Neural progenitor cell (in vitro differentiated cells): ENCODE measurements at regions not wholly inside any gene's neighbourhood (a gene's known extent, or its start where the extent isn't known, plus 50 kb on each side); places are given as distances from the start of the nearest gene placed in this dataset.

Experiments used
- DNase-seq: peaks from one replicate; pipeline ENCODE4 v3.0.0-alpha.2; 2016; ENCODE audit warnings: low spot score
- H2AFZ ChIP-seq: fragments of 200-600 bp; sonication (generic); replicated peaks from 2 replicates; pipeline ENCODE4 v1.6.1; 2016; ENCODE audit warnings: antibody characterized with exemption
- H3F3A ChIP-seq: fragments of 200-600 bp; sonication (generic); 2 replicates; pipeline ENCODE4 v1.6.1; 2016; ENCODE audit warnings: antibody characterized with exemption, low read depth
- H3K27ac ChIP-seq: fragments of 200-600 bp; sonication (generic); 2 replicates; pipeline ENCODE4 v1.5.1; 2016; ENCODE audit warnings: mild to moderate bottlenecking
- H3K27me3 ChIP-seq: fragments of 200-600 bp; sonication (generic); 2 replicates; pipeline ENCODE4 v1.6.1; 2016; ENCODE audit warnings: mild to moderate bottlenecking, moderate library complexity
- H3K36me3 ChIP-seq: fragments of 200-600 bp; sonication (generic); 2 replicates; pipeline ENCODE4 v1.5.1; 2016
- H3K4me1 ChIP-seq: fragments of 200-600 bp; sonication (generic); 2 replicates; pipeline ENCODE4 v1.6.1; 2016; ENCODE audit warnings: mixed run types
- H3K4me2 ChIP-seq: fragments of 200-600 bp; sonication (generic); 2 replicates; pipeline ENCODE4 v1.6.1; 2016
- H3K4me3 ChIP-seq: fragments of 200-600 bp; sonication (generic); 2 replicates; pipeline ENCODE4 v1.5.1; 2016
- H3K79me2 ChIP-seq: fragments of 200-600 bp; sonication (generic); 2 replicates; pipeline ENCODE4 v1.6.1; 2016; ENCODE audit warnings: low read depth
- H3K9ac ChIP-seq: fragments of 200-600 bp; sonication (generic); 2 replicates; pipeline ENCODE4 v1.6.1; 2016
- H3K9me3 ChIP-seq: fragments of 200-600 bp; sonication (generic); 2 replicates; pipeline ENCODE4 v1.5.1; 2016; ENCODE audit warnings: low read depth
- H4K20me1 ChIP-seq: fragments of 200-600 bp; sonication (generic); 2 replicates; pipeline ENCODE4 v1.6.1; 2016; ENCODE audit warnings: low read depth
- H3K27ac Mint-ChIP-seq: 3 replicates; pipeline ENCODE4 v1.8.0; 2021; ENCODE audit warnings: mixed read lengths
- H3K27me3 Mint-ChIP-seq: 2 replicates; pipeline ENCODE4 v1.8.0; 2022; ENCODE audit warnings: low read depth, mild to moderate bottlenecking, inconsistent platforms, moderate library complexity, mixed read lengths; ENCODE audit not compliant: insufficient read depth
- H3K36me3 Mint-ChIP-seq: 3 replicates; pipeline ENCODE4 v1.8.0; 2021; ENCODE audit warnings: mixed read lengths
- H3K4me1 Mint-ChIP-seq: 3 replicates; pipeline ENCODE4 v1.8.0; 2021; ENCODE audit warnings: mixed read lengths
- H3K4me3 Mint-ChIP-seq: 3 replicates; pipeline ENCODE4 v1.8.0; 2021; ENCODE audit warnings: mild to moderate bottlenecking, moderate library complexity, mixed read lengths
- H3K9me3 Mint-ChIP-seq: 3 replicates; pipeline ENCODE4 v1.8.0; 2020; ENCODE audit warnings: mixed read lengths
- EZH2 ChIP-seq: fragments of 200-600 bp; sonication (generic); IDR thresholded peaks from 2 replicates; pipeline ENCODE4 v1.6.1; 2017; ENCODE audit warnings: antibody characterized with exemption, mild to moderate bottlenecking, moderate library complexity
- EZH2phosphoT487 ChIP-seq: fragments of 200-600 bp; sonication (generic); IDR thresholded peaks from 2 replicates; pipeline ENCODE4 v1.6.1; 2017; ENCODE audit warnings: antibody characterized with exemption
- TF ChIP-seq, protein P1 (sequence below): fragments of 200-600 bp; sonication (generic); IDR thresholded peaks from 2 replicates; pipeline ENCODE4 v1.5.1; 2017; ENCODE audit warnings: antibody characterized with exemption, mild to moderate bottlenecking

DNA sequence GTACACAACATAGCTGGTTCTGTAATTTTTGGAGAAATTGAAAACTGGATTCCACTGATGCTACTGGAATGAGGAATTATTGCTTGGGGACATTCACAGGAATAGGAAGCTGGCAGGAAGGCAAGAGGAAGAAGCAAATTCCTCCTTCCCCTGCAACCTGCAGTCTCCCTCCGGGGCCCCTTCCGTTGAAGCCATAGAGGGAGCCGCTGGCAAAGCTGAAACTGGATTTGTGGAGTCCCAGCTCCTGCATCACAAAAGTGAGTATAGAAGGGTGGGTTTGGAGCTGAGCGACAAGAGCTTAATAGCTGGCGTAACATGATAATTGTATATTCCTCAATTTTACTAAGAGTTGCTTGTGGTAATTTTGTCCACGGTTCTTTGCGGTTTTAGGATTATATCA, 190.8 kb downstream of the ADRA2A start:
- no peaks in the 10 kb centered on the region for H3K27me3 ChIP-seq
- no peaks in the 10 kb centered on the region for H3K79me2 ChIP-seq
- H3K27me3 Mint-ChIP-seq = no peaks in the 10 kb centered on the region
- H3K4me2 ChIP-seq = no peak overlapping the region
- TF ChIP-seq, protein P1, sequence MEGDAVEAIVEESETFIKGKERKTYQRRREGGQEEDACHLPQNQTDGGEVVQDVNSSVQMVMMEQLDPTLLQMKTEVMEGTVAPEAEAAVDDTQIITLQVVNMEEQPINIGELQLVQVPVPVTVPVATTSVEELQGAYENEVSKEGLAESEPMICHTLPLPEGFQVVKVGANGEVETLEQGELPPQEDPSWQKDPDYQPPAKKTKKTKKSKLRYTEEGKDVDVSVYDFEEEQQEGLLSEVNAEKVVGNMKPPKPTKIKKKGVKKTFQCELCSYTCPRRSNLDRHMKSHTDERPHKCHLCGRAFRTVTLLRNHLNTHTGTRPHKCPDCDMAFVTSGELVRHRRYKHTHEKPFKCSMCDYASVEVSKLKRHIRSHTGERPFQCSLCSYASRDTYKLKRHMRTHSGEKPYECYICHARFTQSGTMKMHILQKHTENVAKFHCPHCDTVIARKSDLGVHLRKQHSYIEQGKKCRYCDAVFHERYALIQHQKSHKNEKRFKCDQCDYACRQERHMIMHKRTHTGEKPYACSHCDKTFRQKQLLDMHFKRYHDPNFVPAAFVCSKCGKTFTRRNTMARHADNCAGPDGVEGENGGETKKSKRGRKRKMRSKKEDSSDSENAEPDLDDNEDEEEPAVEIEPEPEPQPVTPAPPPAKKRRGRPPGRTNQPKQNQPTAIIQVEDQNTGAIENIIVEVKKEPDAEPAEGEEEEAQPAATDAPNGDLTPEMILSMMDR = no peak
- TF ChIP-seq EZH2 (no peak), EZH2phosphoT487 (no peak)
- no peak overlapping the region for H3K4me3 Mint-ChIP-seq
- H3K36me3 Mint-ChIP-seq = no peaks in the 10 kb centered on the region
- no peaks in the 10 kb centered on the region for H4K20me1 ChIP-seq
- H3K27ac Mint-ChIP-seq = no peak overlapping the region
- H3K4me1 Mint-ChIP-seq = no peaks in the 10 kb centered on the region
- H3K9me3 ChIP-seq = no peaks in the 10 kb centered on the region
- H3F3A ChIP-seq = no peaks in the 10 kb centered on the region
- no peak for DNase-seq
- no peak overlapping the region for H2AFZ ChIP-seq
- H3K4me3 ChIP-seq = no peak overlapping the region
- no peaks in the 10 kb centered on the region for H3K4me1 ChIP-seq
- peaks cover 6% of the 10 kb centered on the region for H3K9me3 Mint-ChIP-seq
- H3K36me3 ChIP-seq = no peaks in the 10 kb centered on the region
- H3K27ac ChIP-seq = no peak overlapping the region
- H3K9ac ChIP-seq = no peak overlapping the region

DNA sequence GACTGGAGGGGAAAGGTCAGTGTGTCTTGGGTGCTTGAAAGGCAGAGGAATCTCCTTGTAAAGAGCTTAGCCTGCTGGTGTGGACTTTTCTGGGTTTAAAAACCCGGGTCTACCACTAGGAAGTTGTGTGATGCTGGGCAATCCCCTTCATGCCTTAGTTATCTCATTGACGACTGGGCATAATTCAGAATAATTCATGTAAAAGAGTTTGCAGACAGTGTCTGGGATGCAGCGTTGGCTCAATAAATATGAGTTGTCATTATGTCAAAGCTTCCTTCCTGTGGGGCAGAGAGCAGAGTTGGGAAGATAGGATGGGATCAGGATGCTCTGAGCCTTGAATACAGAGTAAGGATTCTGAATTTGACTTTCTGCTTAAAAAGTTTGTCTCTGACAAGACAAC, 196.4 kb downstream of the ADRA2A start:
- Histone ChIP-seq H3K4me1 (no peaks in the 10 kb centered on the region), H3K4me3 (no peak overlapping the region), H3K9me3 (no peaks in the 10 kb centered on the region), H3F3A (no peaks in the 10 kb centered on the region), H2AFZ (no peak overlapping the region), H3K79me2 (no peaks in the 10 kb centered on the region), H3K27me3 (no peaks in the 10 kb centered on the region), H3K4me2 (no peak overlapping the region), H3K36me3 (no peaks in the 10 kb centered on the region), H4K20me1 (no peaks in the 10 kb centered on the region), H3K27ac (no peak overlapping the region), H3K9ac (no peak overlapping the region)
- no peak for DNase-seq
- H3K27me3 Mint-ChIP-seq = peaks cover 3% of the 10 kb centered on the region
- peaks cover 4% of the 10 kb centered on the region for H3K4me1 Mint-ChIP-seq
- H3K9me3 Mint-ChIP-seq = no peaks in the 10 kb centered on the region
- TF ChIP-seq EZH2phosphoT487 = no peak
- no peak for TF ChIP-seq EZH2
- TF ChIP-seq, protein P1 = no peak
- H3K4me3 Mint-ChIP-seq = no peak overlapping the region
- H3K36me3 Mint-ChIP-seq = no peaks in the 10 kb centered on the region
- no peak overlapping the region for H3K27ac Mint-ChIP-seq

DNA sequence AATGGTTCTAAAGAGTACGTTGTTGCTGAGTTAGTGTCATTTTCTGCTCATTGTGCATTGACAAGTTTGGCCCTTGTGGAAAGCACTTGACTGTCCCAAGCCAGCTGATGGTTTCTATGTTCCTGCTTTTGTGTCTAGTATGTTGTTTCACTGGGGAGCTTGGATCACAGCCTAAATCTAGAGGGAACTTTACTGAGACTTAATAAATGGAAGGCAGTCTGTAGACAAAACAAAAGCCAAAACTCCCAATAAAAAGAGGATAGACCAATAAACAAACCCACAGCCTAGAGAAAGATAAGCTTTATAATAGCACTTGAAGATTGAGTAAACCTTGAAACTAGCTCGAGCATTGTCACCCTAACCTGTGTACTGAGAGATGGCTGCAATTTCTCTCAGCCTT, 196.8 kb downstream of the ADRA2A start:
- Histone ChIP-seq H3K79me2 (no peaks in the 10 kb centered on the region), H3F3A (no peaks in the 10 kb centered on the region), H3K4me3 (no peak overlapping the region), H3K4me1 (no peaks in the 10 kb centered on the region), H4K20me1 (no peaks in the 10 kb centered on the region), H3K27ac (no peak overlapping the region), H3K4me2 (no peak overlapping the region), H3K9me3 (no peaks in the 10 kb centered on the region), H3K9ac (no peak overlapping the region), H3K36me3 (no peaks in the 10 kb centered on the region), H2AFZ (no peak overlapping the region), H3K27me3 (no peaks in the 10 kb centered on the region)
- no peaks in the 10 kb centered on the region for H3K36me3 Mint-ChIP-seq
- H3K9me3 Mint-ChIP-seq = peaks cover 2% of the 10 kb centered on the region
- H3K27ac Mint-ChIP-seq = no peak overlapping the region
- peaks cover 4% of the 10 kb centered on the region for H3K4me1 Mint-ChIP-seq
- no peak for TF ChIP-seq EZH2
- TF ChIP-seq, protein P1 = no peak
- no peak for TF ChIP-seq EZH2phosphoT487
- H3K27me3 Mint-ChIP-seq = peaks cover 6% of the 10 kb centered on the region
- no peak for DNase-seq
- H3K4me3 Mint-ChIP-seq = no peak overlapping the region

DNA sequence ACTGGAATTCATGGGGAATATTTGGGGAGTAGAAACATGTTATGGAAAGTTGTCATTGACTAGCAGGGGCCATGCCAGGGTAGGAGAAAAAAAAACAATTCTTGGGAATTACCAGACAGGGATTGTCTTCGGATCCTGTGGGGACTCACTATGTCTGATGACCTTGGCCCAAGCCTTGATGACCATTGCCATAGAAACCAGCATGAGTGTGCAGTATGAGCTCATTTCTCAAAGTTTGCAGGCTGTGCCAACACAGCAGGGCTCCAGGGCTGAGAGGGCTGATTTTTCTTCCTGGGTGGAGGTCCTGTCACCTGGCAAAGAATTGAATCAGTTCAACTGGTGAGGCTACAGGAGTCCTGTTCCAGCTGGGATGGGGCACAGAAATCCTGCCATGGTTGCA, 198.3 kb downstream of the ADRA2A start:
- Histone ChIP-seq H3K9me3 (no peaks in the 10 kb centered on the region), H3K4me2 (no peak overlapping the region), H3K27me3 (no peaks in the 10 kb centered on the region), H3K36me3 (no peaks in the 10 kb centered on the region), H3F3A (no peaks in the 10 kb centered on the region), H3K4me3 (no peak overlapping the region), H3K27ac (no peak overlapping the region), H3K4me1 (no peaks in the 10 kb centered on the region), H3K79me2 (no peaks in the 10 kb centered on the region), H2AFZ (no peak overlapping the region), H4K20me1 (no peaks in the 10 kb centered on the region), H3K9ac (no peak overlapping the region)
- Mint-ChIP-seq H3K4me3 (no peak overlapping the region), H3K36me3 (no peaks in the 10 kb centered on the region), H3K27me3 (peaks cover 6% of the 10 kb centered on the region), H3K4me1 (peaks cover 4% of the 10 kb centered on the region), H3K27ac (no peak overlapping the region), H3K9me3 (peaks cover 2% of the 10 kb centered on the region)
- no peak for DNase-seq
- no peak for TF ChIP-seq EZH2phosphoT487
- TF ChIP-seq, protein P1 = no peak
- TF ChIP-seq EZH2 = no peak
